Mesothelial cell of epicardium (in vitro differentiated cells): ENCODE measurements at regions not wholly inside any gene's neighbourhood (a gene's known extent, or its start where the extent isn't known, plus 50 kb on each side); places are given as distances from the start of the nearest gene placed in this dataset.

Experiments used
- DNase-seq, 2 experiments: peaks; one replicate each; pipeline ENCODE4 v3.0.0; 2021; ENCODE audit warnings: low spot score in 2 of 2; ENCODE audit not compliant: unreplicated experiment in 2 of 2
- H3K27ac Mint-ChIP-seq: 2 replicates; pipeline ENCODE4 v1.8.0; 2021; ENCODE audit warnings: mixed read lengths
- H3K27me3 Mint-ChIP-seq: 2 replicates; pipeline ENCODE4 v1.8.0; 2021; ENCODE audit warnings: low read depth, mixed read lengths
- H3K36me3 Mint-ChIP-seq: 2 replicates; pipeline ENCODE4 v1.8.0; 2021; ENCODE audit warnings: mixed read lengths
- H3K4me1 Mint-ChIP-seq: 2 replicates; pipeline ENCODE4 v1.8.0; 2021; ENCODE audit warnings: mixed read lengths
- H3K4me3 Mint-ChIP-seq: 2 replicates; pipeline ENCODE4 v1.8.0; 2021; ENCODE audit warnings: mild to moderate bottlenecking, moderate library complexity, mixed read lengths
- H3K9me3 Mint-ChIP-seq: 2 replicates; pipeline ENCODE4 v1.8.0; 2021; ENCODE audit warnings: mixed read lengths
- TF ChIP-seq, protein P1 (sequence below): fragments of 200-600 bp; sonication (generic); IDR thresholded peaks from one replicate; pipeline ENCODE4 v1.5.0; 2021; ENCODE audit warnings: antibody characterized with exemption; ENCODE audit not compliant: unreplicated experiment

DNA sequence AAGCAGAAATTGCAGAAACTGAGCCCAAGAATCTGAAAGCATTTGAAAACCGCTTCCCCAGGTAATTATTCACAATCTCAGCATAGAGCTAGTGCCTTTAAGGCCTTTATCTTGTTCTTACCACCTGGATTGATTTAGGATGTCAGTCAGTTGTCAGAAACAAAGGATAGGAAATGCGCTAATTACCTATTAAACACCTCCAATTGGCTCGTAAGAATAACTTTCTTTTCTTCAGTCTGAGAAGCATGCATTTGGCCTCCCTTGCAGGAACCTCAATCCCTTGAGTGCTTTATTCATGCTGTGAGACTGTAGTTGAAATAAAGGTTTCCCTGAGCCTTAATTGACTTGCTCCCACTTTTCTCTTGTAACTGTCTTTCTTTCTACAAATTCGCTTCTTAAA, 400.3 kb upstream of the LRATD1 start:
- Mint-ChIP-seq H3K27me3 (peaks cover 41% of the 10 kb centered on the region), H3K9me3 (peaks cover 10% of the 10 kb centered on the region), H3K36me3 (no peaks in the 10 kb centered on the region), H3K27ac (no peak overlapping the region), H3K4me1 (peaks cover 3% of the 10 kb centered on the region), H3K4me3 (no peak overlapping the region)
- TF ChIP-seq, protein P1, sequence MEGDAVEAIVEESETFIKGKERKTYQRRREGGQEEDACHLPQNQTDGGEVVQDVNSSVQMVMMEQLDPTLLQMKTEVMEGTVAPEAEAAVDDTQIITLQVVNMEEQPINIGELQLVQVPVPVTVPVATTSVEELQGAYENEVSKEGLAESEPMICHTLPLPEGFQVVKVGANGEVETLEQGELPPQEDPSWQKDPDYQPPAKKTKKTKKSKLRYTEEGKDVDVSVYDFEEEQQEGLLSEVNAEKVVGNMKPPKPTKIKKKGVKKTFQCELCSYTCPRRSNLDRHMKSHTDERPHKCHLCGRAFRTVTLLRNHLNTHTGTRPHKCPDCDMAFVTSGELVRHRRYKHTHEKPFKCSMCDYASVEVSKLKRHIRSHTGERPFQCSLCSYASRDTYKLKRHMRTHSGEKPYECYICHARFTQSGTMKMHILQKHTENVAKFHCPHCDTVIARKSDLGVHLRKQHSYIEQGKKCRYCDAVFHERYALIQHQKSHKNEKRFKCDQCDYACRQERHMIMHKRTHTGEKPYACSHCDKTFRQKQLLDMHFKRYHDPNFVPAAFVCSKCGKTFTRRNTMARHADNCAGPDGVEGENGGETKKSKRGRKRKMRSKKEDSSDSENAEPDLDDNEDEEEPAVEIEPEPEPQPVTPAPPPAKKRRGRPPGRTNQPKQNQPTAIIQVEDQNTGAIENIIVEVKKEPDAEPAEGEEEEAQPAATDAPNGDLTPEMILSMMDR = no peak
- DNase-seq = no peak

DNA sequence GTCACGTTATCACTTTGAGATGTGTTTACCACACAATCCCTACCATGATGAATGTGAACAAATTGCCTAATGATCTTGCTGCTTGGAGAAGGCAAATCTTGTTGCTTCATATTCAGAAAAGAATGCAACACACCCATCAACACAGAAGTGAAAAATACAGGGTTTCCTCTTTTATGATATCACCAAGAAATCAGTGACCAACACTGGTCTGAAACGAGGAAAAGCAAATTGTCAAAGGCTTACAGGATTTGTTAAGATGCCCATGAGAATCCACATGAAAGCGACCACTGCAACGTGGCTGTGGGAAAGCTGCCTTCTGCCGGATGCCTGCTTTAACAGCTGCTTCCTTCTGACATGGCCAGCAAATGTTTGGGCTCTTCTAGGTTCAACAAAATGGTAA, 397.6 kb upstream of the LRATD1 start:
- Mint-ChIP-seq H3K36me3 (no peaks in the 10 kb centered on the region), H3K9me3 (peaks cover 5% of the 10 kb centered on the region), H3K27me3 (peaks cover 41% of the 10 kb centered on the region), H3K4me3 (no peak overlapping the region), H3K27ac (no peak overlapping the region), H3K4me1 (no peaks in the 10 kb centered on the region)
- TF ChIP-seq, protein P1 = no peak
- DNase-seq = no peak

DNA sequence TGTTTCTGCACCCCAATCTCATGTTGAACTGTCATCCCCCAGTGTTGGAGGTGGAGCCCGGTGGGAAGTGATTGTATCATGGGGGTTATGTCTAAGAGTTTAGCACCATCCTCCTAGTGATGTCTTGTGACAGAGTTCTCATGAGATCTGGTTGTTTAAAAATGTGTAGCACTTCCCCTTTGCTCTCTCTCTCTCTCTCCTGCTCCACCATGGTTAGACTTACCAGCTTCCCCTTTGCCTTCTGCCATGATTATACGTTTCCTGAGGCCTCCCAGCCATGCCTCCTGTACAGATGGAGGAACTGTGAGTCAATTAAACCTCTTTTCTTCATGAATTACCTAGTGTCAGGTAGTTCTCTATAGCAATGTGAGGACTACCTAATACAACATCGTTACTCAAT, 396.9 kb upstream of the LRATD1 start:
- Mint-ChIP-seq H3K4me3 (no peak overlapping the region), H3K27ac (no peak overlapping the region), H3K36me3 (no peaks in the 10 kb centered on the region), H3K9me3 (no peaks in the 10 kb centered on the region), H3K27me3 (peaks cover 40% of the 10 kb centered on the region), H3K4me1 (no peaks in the 10 kb centered on the region)
- no peak for DNase-seq
- TF ChIP-seq, protein P1 = no peak

DNA sequence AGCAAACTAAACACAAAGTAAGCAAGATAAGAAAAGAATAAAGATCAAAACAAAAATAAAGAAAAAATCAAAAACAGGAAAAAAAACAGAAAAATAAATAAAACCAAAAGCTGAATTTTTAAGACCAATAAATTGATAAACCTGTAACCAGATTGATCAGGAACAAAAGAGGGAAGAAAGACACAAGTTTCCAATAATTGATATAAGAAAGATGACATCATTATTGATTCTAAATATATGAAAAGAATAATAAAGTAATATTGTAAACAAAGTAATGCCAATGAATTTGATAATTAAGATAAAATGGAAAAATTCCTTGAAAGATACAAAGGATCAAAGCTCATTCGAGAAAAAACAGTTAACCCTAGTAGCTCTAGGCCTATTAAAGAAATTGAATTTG, 394.6 kb upstream of the LRATD1 start:
- H3K36me3 Mint-ChIP-seq = no peaks in the 10 kb centered on the region
- H3K27me3 Mint-ChIP-seq = peaks cover 28% of the 10 kb centered on the region
- no peak for DNase-seq
- no peak overlapping the region for H3K27ac Mint-ChIP-seq
- H3K4me3 Mint-ChIP-seq = no peak overlapping the region
- H3K4me1 Mint-ChIP-seq = no peaks in the 10 kb centered on the region
- H3K9me3 Mint-ChIP-seq = no peaks in the 10 kb centered on the region
- TF ChIP-seq, protein P1 = no peak

DNA sequence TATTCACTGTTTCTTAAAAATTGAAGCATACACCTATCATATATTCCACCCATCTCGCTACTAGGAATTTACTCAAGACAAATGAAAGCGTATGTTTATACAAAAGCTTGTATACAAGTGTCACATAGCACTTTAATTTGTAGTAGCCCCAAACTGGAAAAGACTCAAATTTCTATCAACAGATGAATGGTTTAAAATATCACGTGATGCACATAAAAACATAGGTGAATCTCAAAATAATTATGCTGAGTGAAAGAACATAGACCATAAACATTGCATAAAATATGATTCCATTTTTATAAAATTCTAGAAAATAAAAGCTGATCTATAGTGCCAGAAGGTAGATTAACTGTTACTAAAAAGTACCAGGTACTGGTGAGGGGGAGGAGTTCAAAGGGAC, 392.9 kb upstream of the LRATD1 start:
- Mint-ChIP-seq H3K4me3 (no peak overlapping the region), H3K36me3 (no peaks in the 10 kb centered on the region), H3K27ac (no peak overlapping the region), H3K27me3 (peaks cover 18% of the 10 kb centered on the region), H3K9me3 (no peaks in the 10 kb centered on the region), H3K4me1 (no peaks in the 10 kb centered on the region)
- no peak for DNase-seq
- TF ChIP-seq, protein P1 = no peak

DNA sequence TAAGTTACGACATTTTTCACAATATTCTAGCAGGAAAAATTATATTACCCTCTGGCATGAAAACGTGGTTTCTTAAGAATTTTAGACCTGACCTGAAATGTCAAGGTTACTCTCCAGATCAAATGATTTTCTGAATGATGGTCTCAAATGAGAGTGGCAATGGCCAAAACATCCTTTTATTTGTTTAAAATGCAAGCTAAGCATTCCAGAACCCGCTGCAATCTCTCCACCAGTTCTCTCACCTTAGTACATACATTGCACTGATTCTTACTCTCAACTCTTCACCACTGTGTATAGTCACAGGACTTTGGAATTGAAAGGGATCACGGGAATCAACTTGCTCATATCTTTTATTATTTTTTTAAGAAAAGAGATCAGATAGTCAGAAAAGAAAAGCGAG, 391.6 kb upstream of the LRATD1 start:
- Mint-ChIP-seq H3K4me3 (no peak overlapping the region), H3K27ac (no peak overlapping the region), H3K27me3 (peaks cover 5% of the 10 kb centered on the region), H3K4me1 (no peaks in the 10 kb centered on the region), H3K9me3 (no peaks in the 10 kb centered on the region), H3K36me3 (no peaks in the 10 kb centered on the region)
- DNase-seq = no peak
- TF ChIP-seq, protein P1 = no peak
